ACHN (cell line): ENCODE measurements at regions not wholly inside any gene's neighbourhood (a gene's known extent, or its start where the extent isn't known, plus 50 kb on each side); places are given as distances from the start of the nearest gene placed in this dataset.

ENCODE experiments used
- DNase-seq: peaks from one replicate; pipeline ENCODE4 v3.0.0-alpha.2; 2015
- in situ Hi-C: cut with HindIII; loops from 2 replicates; pipeline ENCODE4 v1.10.0; 2017; ENCODE audit warnings: low sequenced_read_pairs, low pct_ligation_motif_present, low pct_unique_long_range_greater_than_20kb

DNA sequence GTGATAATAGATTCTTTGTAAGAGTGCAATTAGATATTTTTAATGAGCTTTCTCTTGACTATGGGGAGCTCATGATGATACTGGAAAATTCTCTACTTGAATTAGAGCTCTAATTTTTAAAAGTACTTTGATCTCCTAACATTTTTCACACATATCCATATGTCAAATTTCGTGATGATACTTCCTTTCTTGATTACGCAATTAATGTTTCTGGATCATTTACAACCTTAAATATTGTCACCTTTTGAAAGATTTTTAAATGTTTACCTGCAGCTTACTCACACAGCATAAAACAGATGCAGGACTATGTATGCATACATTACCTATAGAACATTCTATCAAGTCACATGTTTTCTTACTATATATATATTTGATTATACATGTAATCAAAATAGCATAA, 598.5 kb upstream of the DSEL start:
- DNase-seq = no peak
- in situ Hi-C loops = no loop called here

DNA sequence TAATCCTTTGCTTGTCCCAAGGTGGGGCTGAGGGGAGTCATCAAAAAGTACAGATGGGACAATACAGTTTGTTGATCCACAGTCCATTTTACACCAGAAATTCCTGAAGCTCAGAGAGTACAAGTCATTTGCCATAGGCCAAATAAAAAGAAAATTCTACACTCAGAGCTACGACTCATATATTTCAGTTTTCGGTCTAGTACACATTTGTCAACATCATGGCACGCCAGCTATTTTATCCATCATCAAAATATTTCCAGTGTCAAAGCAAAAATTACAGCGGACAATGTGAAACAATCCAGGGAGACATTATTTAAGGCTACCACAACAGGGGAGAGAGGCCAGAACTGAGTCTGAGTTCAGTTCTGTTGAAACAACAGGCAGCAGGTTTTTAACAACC, 587.5 kb upstream of the DSEL start:
- DNase-seq = no peak
- in situ Hi-C loops = no loop called here

DNA sequence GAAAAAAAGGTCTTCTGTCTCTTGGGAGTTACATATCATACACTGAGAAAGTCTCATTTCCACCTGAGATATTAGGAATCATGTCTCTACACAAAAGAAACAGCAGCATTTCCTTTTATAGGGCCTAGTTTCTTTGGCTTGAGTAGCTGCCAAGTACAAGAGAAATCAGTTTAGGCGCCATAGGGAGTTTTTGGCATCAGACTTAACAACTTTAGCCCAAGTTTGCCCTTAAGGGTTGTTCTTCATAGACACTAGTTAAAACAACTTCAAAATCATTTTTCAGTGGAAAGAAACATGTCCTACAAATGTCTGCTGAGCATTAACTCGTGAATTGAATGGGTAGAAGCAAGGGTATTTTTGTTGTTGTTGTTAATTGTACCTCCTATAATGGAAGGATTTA, 587.0 kb upstream of the DSEL start:
- DNase-seq = no peak
- in situ Hi-C loops = no loop called here

DNA sequence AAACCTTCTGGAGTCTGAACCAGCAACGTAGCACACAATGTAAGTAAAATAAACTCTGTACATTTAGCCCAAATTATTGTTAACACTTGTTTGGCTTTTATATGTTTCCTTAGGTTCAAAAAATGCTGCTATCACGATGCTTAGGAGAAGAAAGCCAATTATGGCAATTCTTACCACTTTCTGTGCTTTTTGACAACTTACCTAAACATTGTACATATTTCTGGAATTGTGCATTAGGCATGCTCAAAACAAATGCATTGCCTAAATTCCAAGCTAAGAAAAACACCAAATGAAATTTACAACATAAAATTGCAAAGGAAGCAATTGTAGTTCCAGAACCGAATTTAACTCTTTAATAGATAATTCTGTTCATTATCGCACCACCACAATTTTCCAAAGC, 585.6 kb upstream of the DSEL start:
- DNase-seq = no peak
- in situ Hi-C loops = no loop called here

DNA sequence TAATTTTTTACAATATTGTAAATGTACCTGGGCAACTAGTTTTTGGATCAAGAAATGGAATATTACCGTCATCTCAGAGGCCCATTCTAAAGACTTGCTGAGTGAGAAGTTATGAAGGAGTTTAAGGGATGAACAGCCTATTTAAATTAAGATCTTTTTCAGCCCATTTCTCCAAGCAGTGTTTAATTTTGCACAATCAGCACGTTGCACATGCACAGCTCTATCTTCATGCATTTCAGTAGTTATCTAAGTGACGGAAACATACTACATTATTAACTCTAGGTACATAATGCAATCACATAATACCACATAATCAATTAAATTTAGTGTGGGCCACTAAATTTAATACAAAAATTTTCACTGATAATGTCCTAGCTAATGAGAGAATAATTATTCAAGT, 582.1 kb upstream of the DSEL start:
- in situ Hi-C loops = no loop called here
- no peak for DNase-seq

DNA sequence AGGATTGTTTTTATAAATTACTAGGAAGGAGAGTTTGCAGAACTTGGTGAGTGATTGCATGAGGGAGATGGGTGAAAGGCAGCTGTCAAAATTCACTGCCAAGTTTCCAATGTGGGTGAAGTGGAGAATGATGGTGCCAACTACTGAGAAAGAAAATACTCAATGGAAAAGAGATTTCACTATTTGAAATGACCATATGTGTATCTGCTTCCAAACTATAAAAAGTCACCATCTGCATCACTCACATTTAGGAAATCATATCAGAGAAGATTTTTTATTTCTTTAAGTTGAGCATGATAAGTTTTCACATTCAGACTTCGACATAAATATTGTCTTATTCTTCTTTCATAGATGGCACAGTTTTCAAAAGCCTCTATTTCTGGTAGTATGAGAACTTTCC, 570.0 kb upstream of the DSEL start:
- in situ Hi-C loops = no loop called here
- no peak for DNase-seq

DNA sequence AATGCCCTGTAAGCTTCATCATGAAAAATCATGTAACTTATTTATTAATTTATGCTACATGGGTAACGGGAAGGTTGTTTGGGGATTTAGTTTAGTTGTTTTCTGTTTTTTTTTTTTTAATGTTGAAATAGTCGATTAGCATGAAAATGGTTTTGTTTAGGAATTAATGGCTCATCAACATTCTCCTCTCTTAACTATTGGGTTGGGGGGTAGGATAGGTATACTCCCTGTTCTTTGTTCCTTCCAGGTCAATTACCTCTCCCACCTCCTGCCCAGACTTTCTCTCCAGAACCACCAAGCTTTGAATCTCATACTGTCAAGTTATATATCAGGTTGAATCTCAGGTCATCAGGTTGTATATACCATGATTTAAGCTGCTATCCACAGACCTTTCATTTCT, 568.7 kb upstream of the DSEL start:
- no peak for DNase-seq
- in situ Hi-C loops = no loop called here

DNA sequence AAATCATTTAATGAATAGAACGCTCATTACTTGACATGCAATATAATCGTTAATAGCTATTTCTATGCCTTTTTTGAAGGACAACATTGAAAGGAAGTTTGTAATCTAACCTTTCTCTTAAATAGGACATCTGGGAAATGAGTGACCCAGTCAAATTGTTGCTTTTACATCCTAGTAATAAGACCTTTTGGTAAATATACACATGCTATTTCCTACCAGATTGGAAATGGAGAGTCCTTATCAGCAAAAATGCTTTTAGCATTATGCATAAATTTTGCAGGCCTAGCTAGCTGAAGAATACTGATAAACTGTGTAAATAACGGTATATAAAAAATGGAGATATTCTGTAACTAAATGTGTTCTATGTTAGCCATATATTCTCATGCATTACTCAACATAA, 567.3 kb upstream of the DSEL start:
- no peak for DNase-seq
- in situ Hi-C loops = no loop called here

DNA sequence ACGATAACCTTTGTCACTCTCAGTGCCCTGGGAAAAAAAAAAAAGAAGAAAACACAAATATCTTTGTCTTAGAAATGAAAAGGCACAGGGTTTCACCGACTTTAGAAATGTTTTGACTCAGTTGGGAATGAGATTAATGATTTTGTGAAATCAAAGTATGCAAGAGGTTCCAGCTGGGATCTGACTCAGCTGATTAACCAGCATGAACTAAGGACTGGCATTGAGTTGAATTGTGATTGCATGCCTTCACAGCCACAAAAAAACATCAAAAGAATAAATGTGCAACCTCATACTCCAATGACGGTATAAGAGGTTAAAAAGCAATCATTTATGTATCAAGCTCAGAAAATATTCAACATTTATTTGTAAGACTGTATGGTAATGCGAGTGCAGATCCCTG, 566.6 kb upstream of the DSEL start:
- in situ Hi-C loops = no loop called here

DNA sequence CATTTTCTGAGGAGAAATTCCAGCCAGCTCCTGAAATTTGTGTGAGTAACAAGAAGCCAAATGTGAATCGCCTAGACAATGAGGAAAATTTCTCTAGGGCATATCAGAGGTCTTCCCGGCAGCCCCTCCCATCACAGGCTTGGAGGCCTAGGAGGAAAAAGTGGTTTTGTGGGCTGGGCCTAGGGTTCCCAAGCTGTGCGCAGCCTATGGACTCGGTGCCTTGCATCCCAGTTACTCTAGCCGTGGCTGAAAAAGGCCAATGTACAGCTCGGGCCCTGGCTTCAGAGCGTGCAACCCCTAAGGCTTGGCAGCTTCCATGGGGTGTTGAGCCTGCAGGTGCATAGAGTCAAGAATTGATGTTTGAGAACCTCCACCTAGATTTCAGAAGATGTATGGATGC, 556.2 kb upstream of the DSEL start:
- DNase-seq = no peak
- in situ Hi-C loops = no loop called here

More for the DNA sequence above, 566.6 kb upstream of the DSEL start:
- DNase-seq = no peak

DNA sequence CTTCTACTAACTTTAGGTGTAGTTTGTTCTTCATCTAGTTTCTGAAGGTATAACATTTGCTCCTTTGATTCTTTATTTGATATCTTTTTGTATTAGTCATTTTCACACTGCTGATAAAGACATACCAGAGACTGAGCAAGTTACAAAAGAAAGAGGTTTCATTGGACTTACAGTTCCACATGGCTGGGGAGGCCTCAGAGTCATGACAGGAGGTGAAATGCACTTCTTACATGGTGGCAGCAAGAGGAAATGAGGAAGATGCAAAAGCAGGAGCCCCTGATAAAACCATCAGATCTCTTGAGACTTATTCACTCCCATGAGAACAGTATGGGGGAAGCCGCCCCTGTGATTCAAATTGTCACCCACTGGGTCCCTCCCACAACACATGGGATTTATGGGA, 544.4 kb upstream of the DSEL start:
- no peak for DNase-seq
- in situ Hi-C loops = no loop called here

DNA sequence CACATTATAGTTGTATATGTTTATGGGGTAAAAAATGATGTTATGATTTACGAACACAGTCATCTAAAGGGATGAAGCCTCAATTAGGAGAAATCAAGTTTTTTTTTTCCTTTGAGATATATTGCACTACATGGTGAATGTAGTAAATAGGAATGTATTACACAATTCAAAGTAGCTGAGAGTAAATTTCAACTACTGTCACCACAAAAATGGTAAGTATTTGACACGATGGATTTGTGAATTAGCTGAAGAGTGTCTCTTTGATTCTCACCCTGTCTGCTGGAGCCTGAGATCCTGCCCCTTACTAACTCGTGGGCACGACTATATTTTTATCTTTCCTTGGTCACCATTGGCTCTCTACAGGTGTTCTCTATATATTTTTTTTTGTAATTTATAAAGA, 540.4 kb upstream of the DSEL start:
- in situ Hi-C loops = no loop called here
- DNase-seq = no peak

DNA sequence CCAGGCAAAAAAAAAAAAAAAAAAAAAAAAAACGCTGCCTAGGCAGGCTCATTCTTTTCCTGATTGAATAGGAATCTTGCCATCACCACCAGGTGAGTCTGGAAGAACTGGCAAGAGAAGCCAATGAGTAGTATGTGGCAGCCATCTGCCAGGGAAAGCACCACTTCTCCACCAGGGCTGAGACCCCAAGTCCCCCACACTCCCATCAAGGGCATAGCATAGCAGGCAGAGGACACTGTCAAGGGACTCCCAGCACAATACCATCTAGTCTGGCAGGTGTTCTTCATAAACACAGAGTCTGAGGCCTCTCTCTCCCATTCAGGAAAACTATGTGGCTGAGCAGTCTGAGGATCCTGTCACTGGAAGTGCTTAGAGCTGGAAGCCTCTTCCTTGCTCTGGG, 538.1 kb upstream of the DSEL start:
- no peak for DNase-seq
- in situ Hi-C loops = no loop called here

DNA sequence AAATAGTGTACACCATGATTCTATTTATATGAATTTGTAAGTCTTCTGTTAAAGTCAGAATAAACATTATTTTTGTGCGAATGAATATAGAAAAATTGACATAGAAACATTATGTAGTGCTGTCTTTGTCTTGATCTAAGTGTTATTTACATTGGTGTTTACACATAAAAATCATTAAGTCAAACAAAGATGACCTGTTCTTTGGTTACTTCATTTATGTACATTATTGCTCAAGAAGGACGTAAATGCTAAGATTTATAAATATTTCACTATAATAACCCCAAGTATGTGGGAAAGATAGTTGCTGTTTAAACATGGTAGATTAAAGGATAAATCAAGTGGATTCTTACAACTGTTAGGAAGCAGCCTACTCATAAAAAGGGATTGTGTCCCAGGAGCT, 536.8 kb upstream of the DSEL start:
- DNase-seq = no peak
- in situ Hi-C loops = no loop called here

DNA sequence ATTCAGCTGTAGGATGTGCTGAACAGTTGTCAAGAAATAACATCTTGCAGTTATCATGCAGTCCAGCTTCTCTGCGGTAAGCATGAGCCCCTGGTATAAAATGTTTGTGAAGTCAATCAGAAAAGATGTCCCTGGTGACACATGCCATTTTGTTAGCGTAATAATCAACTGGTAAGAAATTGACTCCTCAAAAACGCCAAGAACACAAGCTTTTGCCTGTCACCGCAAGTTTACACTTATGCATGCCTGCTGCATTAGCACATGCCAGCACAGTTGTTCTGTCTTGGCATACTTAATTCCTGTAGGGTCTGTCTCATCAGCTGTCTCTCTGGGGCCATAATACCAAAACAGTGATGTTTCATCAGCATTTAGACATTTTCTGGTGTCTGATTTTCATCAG, 524.8 kb upstream of the DSEL start:
- in situ Hi-C loops = no loop called here
- DNase-seq = no peak

DNA sequence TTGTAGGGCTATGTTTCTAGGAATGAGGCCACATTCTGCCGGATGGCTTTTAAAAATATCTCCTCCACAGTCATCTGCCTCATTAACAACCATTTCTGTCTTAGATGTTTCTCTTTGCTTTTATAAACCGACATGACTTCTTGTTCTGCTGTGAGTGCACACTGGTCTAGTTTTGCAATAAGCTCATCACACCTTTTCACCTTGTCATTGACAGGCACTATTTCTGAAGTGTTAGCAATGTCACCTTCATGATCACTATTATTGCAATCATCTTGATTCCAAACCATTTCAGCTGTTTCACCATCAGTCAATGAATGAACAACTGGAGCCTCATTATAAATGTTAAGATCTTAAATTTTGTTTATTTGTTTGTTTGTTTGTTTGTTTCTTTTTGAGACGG, 523.7 kb upstream of the DSEL start:
- in situ Hi-C loops = no loop called here
- no peak for DNase-seq

DNA sequence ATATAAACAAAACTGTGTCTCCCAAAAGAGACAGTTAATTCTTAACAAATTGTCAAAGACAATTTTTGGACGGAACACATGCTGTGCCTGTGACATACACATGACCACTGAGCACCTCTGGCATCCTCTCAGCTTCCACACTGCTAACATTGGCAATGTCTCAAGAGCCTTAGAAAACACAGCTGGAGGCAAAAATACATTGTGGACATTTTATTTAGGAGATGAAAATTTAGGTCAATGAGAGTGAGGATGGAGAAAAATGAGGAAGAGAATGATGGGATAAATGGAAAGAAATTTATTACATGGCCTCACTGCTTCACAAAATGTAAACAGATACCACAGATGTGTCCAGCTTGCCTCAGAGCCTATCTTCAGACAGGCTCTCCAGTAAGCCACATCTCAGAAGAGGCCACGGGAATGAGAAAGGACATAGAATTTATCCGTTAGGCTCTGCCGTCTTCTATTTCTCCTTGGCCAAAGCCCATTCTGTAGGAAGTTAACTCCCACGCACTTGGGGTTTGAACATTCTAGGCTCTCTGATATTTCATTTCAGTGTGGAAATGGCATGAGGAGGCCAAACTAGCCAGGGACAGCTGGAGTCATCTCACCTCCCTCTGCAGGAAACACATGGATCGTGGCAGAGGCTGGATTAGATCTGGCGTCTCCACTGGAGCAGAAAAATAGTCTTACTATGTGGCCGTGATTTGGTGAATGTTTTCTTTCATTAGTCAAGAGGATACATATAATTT, 519.4 kb upstream of the DSEL start:
- in situ Hi-C loops = no loop called here
- DNase-seq = no peak

DNA sequence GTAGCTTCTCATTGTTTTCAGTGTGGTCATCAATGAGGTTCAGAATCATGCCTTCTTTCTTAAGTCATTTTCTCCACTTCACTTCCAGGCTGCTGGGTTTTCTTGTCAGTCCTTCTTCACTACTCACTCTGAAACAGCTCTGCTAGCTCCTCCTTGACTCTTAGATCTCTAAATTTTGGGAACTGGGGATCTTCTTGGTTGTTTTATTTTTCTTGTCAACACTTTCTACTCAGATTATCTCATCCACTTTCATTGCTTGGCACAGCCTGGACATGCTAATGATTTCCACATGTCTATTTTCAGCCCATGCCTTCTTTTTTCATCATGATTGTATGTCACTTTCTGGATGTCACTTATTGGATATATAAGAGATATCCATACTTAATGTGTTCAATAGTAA, 517.8 kb upstream of the DSEL start:
- in situ Hi-C loops = no loop called here
- DNase-seq = no peak

DNA sequence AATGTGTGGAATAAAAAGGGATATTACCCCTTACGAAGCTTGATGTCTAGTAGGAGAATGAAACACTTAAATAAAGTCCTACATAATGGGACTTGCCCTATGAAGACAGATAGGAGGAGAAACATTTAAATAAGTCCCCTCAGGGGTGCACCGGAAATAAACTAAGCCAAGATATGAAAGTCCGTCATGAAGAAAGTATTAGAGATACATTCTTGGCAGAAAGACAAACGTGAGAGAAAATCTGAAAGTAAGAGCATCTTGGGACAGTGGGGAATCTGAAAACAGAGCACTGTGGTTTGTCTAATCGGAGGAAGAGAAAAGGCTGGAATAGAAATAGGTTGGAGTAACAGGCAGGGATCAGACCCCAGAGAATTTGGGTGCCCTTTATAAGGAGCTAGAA, 516.9 kb upstream of the DSEL start:
- in situ Hi-C loops = no loop called here
- no peak for DNase-seq

DNA sequence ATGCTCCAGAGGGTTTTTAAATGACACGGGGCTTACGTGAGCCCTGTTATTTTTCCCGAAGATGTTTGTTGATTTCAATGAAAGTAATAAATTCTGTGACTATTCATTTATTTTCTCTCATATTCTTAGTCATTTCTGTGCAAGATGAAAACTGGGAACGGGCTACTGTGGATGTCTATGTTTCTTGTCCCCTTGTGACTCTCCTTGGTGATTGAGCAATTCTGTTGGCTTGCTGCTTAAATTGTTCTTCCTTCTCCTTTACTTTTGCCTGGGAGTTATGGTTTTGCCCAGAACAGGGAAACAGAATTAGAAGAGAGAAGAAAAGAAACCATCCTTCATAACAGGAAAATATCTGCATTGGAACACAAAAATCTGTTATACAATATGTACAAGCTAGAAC, 508.2 kb upstream of the DSEL start:
- in situ Hi-C loops = no loop called here
- no peak for DNase-seq

DNA sequence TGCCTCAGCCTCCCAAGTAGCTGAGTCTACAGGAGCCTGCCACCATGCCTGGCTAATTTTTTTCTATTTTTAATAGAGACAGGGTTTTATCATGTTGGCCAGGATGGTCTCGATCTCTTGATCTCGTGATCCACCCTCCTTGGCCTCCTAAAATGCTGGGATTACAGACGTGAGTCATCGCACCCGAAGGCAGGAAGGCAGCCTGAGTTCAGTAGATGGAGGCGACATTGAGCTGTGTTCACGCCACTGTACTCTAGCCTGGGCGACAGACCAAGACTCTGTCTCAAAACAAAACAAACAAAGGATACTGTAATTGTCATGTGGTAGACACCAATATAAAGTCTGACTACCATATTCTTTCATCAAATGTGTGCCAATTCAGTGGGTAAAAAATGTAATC, 500.9 kb upstream of the DSEL start:
- no peak for DNase-seq

More for the DNA sequence above, 500.9 kb upstream of the DSEL start:
- in situ Hi-C loops = no loop called here
